ELR (cell line): ENCODE measurements at regions not wholly inside any gene's neighbourhood (a gene's known extent, or its start where the extent isn't known, plus 50 kb on each side); places are given as distances from the start of the nearest gene placed in this dataset.
A peak's percentile ranks its signal among the peaks of the same experiment; 100 is the strongest.
"Not testable (repeated sequence)": the region's sequence is repeated elsewhere in the genome, so short reads cannot be mapped to it uniquely, and the experiment has no call there.

Experiments
- DNase-seq: peaks from one replicate; pipeline ENCODE4 v3.0.0-alpha.2; 2015; ENCODE audit warnings: low read depth

- not testable (repeated sequence) for DNase-seq
Observed at GRCh38 chrX:126641076-126641475, 88.5 kb upstream of the DCAF12L1 start.

DNA sequence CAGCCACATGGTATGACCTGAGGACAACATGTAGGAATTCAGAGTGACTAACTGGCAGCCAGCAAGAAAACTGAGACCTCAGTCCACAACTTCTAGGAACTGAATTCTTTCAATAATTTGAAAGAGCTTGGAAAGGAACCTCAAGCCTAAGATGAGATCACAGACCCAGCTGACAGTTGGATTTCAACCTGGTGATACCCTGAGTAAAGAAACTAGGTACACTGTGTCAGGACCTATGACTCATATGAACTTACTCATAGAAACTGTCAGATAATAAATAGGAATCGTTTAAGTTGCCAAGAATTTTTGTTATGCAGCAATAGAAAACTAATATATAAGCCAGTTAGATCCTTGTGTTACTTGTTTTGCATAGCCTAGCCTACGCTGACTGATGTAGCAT is 102.4 kb upstream of the DCAF12L1 start:
- no peak for DNase-seq

DNA sequence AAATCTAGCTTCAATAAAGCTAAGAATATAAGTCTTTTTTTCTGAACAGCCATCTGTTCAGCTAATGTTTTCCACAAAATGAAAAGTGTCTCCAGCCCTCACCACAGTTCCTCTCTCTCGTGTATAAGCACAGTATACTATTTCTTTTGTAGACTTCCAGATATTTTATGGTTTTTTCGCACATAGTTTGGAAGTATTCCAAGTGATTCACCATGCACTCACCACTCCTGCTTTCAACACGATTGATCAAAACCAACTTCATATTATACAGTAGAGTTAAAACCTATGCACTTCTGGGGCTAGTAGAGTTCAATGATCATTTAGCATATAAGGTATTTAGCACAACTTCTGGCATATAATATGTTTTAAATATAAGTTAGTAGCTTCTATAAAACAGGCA is 105.8 kb upstream of the DCAF12L1 start:
- peak; percentile 0 for DNase-seq

DNA sequence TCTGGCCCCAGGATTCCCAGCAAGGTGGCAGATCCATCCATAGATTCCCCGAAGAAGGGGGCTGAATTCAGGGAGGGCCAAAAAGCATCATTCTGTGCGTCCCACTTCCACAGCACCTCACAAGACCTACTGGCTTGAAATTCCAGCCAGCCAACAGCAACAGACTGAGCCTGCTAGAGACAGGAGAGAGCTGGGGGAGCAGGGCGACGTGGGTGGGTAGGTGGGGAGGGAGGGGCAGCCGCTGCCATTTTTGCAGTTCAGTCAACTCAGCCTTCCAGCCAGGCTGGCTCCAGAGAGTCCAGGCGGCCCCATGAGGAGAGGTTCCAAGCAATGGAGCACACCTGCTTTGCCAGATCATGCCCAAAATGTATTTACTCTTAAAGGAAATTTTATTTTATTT is 117.6 kb upstream of the DCAF12L1 start:
- no peak for DNase-seq

GRCh38 chrX:126673366-126673765 is 120.8 kb upstream of the DCAF12L1 start:
- not testable (repeated sequence) for DNase-seq

DNA sequence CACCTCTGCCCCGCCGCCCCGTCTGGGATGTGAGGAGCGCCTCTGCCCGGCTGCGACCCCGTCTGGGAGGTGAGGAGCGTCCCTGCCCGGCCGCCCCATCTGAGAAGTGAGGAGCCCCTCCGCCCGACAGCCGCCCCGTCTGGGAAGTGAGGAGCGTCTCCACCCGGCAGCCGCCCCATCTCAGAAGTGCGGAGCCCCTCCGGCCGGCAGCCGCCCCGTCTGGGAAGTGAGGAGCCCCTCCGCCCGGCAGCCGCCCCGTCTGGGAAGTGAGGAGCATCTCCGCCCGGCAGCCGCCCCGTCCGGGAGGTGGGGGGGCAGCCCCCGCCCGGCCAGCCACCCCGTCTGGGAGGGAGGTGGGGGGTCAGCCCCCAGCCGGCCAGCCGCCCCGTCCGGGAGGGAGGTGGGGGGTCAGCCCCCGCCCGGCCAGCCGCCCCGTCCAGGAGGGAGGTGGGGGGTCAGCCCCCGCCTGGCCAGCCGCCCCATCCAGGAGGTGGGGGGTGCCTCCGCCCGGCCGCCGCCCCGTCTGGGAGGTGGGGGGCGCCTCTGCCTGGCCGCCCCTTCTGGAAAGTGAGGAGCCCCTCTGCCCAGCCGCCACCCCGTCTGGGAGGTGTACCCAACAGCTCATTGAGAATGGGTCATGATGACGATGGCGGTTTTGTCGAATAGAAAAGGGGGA is 121.3 kb upstream of the DCAF12L1 start:
- DNase-seq: not testable (repeated sequence)

DNA sequence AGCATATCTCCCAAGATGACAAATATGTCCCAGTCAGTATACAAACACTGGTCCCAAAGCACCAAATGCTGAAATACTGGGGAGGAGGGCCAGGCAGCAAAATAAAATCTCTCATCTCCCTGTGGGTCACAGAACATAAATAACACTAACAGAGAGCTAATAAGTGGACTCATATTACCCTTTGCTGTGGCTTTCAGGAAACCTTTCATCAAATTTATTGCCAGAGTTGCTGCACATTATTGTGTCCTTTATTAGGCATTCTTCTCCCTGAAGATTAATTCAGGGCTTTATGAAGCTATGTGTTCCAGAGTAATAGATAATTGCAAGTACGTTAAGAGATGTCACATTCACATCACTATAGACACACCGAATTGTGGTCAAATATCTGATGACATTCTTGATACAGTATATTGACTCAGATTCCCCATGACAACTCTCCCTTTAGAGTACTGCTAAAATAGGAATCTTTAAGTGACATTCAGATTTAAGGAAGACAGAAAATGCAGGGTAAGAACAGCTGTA is 124.1 kb upstream of the PRR32 start:
- DNase-seq: no peak

DNA sequence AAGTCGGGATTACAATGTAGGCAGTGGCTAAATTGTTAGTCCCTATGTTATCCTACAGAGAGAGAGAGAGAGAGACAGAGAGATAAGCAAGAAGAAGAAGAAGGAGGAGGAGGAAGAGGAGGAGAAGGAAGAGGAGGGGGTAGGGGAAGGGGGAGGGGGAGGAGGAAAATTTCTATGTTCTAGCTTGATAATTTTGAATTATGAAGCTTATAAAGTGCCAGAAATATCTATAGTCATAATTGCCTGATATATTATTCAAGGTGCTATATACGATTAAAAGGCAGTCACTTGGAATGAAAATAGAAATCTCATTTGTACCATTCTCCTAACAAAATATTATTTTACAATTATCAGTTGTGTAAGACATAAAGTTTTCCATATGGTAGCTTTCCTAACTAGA is 122.4 kb upstream of the PRR32 start:
- DNase-seq: no peak

- no peak for DNase-seq
Observed at GRCh38 chrX:126701380-126701779, 118.1 kb upstream of the PRR32 start.

- no peak for DNase-seq
Observed at GRCh38 chrX:126718440-126718839, 101.1 kb upstream of the PRR32 start.

DNA sequence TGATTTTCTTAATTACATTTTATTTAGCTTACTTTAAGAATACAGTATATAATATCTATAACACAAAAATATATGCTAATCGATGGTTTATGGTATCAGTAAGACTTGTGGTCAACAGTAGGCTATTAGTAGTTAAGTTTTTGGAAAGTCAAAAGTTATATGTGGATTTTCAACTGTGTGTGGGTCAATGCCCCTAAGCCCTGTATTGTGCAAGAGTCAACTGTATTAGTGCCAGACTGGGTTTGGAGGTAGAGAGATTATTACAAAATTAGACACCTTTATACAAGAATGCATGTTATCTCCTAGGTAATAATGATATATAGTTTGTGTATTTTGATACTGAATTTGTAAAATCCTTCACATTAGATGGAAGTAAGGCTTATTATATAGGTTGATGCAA is 100.3 kb upstream of the PRR32 start:
- no peak for DNase-seq

DNA sequence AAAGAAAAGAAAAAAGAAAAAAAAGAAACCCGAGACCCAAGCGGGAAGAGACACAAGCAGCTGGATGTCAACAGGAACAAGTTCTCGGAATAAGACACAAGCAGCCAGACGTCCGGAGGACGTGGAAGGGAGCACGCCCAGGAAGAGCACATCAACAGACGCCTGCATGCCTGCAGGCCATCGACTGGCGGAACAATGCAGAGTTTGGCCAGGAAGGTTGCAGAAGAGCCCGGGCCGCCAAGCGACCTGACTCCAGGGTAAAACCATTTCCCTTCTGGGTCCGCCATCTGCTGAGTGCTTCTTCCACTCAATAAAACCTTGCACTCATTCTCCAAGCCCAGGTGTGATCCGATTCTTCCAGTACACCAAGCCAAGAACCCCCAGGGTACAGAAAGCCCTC is 95.6 kb upstream of the PRR32 start:
- no peak for DNase-seq

DNA sequence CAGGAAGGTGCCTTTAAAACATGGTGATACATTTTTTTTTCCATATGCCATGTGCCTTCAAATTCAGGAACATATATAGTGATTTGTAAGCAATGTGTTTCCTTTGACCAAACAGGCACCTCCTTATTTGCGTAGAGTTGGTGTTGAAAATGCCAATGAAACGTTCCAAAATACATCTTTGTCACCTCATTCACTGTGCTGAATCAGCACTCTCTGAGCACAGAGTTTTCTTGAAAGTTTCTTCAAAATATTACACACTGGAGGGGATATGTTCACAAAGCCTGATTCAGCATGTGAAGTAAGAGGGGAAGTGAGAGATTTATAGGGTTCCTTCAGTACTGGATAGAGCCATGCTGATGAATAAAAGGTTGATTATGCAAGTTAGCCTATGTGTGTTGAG is 85.7 kb upstream of the PRR32 start:
- DNase-seq: no peak
